Calu3 (cell line): ENCODE measurements at regions not wholly inside any gene's neighbourhood (a gene's known extent, or its start where the extent isn't known, plus 50 kb on each side); places are given as distances from the start of the nearest gene placed in this dataset.

ENCODE experiments used
- BruUV-seq: library from RNA; stranded (reverse); fragments of 400-500 nt; replicated peaks from 2 replicates; lab custom pipeline; 2021; lab: Mats Ljungman, UMichigan
- CTCF ChIA-PET: fragments of 300-600 bp; sonication (Branson Sonifier 250); formaldehyde crosslinking; loops from one replicate; lab custom pipeline; 2022; ENCODE audit warnings: antibody characterized with exemption; lab: Charles Lee
- DNase-seq: peaks from one replicate; pipeline ENCODE4 v3.0.0; 2022
- H3K27ac Mint-ChIP-seq: one replicate; pipeline ENCODE4 v1.8.0; 2022; ENCODE audit warnings: mixed read lengths; ENCODE audit not compliant: unreplicated experiment
- H3K27me3 Mint-ChIP-seq: one replicate; pipeline ENCODE4 v1.8.0; 2022; ENCODE audit warnings: mixed read lengths; ENCODE audit not compliant: unreplicated experiment
- H3K36me3 Mint-ChIP-seq: one replicate; pipeline ENCODE4 v1.8.0; 2022; ENCODE audit warnings: mild to moderate bottlenecking, moderate library complexity, mixed read lengths; ENCODE audit not compliant: insufficient read depth, unreplicated experiment
- H3K4me1 Mint-ChIP-seq: one replicate; pipeline ENCODE4 v1.8.0; 2022; ENCODE audit warnings: mild to moderate bottlenecking, low read depth, mixed read lengths; ENCODE audit not compliant: unreplicated experiment
- H3K4me3 Mint-ChIP-seq: one replicate; pipeline ENCODE4 v1.8.0; 2022; ENCODE audit warnings: mild to moderate bottlenecking, low read depth, moderate library complexity, mixed read lengths; ENCODE audit not compliant: unreplicated experiment
- H3K9me3 Mint-ChIP-seq: one replicate; pipeline ENCODE4 v1.8.0; 2022; ENCODE audit warnings: low read depth, mixed read lengths; ENCODE audit not compliant: unreplicated experiment
- intact Hi-C: fragments of 100-400 bp; cut with micrococcal nuclease; formaldehyde crosslinking; loops from one replicate; pipeline ENCODE4 v1.10.0; 2022; ENCODE audit not compliant: unreplicated experiment
- TF ChIP-seq, protein P1 (sequence below): fragments of 200-600 bp; IDR thresholded peaks from one replicate; pipeline ENCODE4 v1.8.0; 2022; ENCODE audit warnings: antibody characterized with exemption; ENCODE audit not compliant: unreplicated experiment

DNA sequence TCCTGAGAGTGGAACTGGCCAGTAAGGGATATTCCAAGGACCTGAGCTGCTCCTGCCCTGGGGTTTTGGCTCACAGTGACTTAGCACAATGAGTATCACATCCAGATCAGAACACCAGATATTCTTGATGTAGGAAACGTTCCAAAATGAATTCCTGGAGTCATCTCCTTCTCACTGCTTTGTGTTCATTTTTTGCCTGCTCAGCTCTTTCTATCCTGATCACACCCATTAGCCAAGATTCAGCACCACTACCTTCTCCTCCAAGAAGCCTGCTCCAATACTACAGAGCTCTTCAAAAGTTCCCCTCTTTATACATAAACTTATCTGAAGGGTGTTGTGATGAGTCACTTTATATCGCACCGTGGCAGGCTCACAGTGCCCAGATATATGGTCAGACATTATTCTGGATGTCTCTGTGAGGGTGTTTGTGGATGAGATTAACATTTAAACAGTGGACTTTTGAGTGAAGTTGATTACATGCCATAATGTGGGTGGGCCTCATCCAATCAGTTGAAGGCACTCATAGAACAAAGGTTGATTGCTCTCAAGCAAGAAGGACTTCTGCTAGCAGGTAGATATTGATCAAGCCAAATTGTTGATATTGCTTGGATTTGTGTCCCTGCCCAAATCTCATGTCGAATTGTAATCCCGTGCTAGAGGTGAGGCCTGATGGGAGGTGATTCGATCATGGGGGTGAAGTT lies 1155.2 kb upstream of the AUTS2 start:
- no peak for DNase-seq
- CTCF ChIA-PET, result no interaction called here
- intact Hi-C loops, result no loop called here
- H3K27me3 Mint-ChIP-seq, result no peaks in the 10 kb centered on the region
- no peaks in the 10 kb centered on the region for H3K4me1 Mint-ChIP-seq
- TF ChIP-seq, protein P1, sequence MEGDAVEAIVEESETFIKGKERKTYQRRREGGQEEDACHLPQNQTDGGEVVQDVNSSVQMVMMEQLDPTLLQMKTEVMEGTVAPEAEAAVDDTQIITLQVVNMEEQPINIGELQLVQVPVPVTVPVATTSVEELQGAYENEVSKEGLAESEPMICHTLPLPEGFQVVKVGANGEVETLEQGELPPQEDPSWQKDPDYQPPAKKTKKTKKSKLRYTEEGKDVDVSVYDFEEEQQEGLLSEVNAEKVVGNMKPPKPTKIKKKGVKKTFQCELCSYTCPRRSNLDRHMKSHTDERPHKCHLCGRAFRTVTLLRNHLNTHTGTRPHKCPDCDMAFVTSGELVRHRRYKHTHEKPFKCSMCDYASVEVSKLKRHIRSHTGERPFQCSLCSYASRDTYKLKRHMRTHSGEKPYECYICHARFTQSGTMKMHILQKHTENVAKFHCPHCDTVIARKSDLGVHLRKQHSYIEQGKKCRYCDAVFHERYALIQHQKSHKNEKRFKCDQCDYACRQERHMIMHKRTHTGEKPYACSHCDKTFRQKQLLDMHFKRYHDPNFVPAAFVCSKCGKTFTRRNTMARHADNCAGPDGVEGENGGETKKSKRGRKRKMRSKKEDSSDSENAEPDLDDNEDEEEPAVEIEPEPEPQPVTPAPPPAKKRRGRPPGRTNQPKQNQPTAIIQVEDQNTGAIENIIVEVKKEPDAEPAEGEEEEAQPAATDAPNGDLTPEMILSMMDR, result no peak
- no peak overlapping the region for H3K27ac Mint-ChIP-seq
- H3K4me3 Mint-ChIP-seq, result no peak overlapping the region
- peaks cover 12% of the 10 kb centered on the region for H3K9me3 Mint-ChIP-seq
- no peaks in the 10 kb centered on the region for H3K36me3 Mint-ChIP-seq
- BruUV-seq, result no TSS peak

DNA sequence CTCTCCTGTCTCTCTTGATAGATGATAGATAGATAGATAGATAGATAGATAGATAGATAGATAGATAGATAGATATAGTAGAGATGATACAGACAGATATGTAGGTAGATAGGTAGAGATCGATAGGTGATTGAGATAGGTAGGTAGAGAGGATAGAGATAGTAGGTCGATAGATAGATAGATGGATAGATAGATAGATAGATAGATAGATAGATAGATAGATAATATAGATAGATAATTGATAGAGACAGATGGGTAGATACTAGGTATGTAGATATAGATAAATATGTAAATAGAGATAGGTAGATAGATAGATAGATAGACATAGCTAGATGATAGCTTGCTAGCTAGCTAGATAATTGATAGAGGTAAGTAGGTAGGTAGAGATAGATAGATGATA lies 1154.2 kb upstream of the AUTS2 start:
- Mint-ChIP-seq H3K4me3 (no peak overlapping the region), H3K9me3 (peaks cover 18% of the 10 kb centered on the region), H3K27ac (no peak overlapping the region), H3K36me3 (no peaks in the 10 kb centered on the region), H3K4me1 (no peaks in the 10 kb centered on the region), H3K27me3 (no peaks in the 10 kb centered on the region)
- no peak for DNase-seq
- TF ChIP-seq, protein P1, result no peak
- CTCF ChIA-PET, result no interaction called here
- intact Hi-C loops, result no loop called here
- no TSS peak for BruUV-seq

DNA sequence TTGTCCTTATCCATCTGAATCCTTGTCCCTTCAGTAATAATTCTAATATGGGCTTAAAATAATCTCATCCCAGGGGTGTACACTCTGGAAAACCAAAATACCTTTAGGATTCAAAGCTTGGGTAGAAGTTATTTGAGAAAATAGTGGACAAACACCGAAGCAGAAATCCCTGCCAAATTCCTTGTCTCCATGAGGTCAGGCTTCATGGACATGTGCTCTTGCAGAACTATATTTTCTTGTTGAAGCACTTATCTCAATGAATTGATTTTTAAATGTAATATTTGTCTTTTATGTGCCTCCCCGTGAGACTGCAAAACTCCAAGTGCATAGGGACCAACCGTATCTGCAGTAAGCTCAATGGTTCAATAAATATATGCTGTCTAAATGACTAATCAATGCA lies 1153.3 kb upstream of the AUTS2 start:
- CTCF ChIA-PET, result no interaction called here
- intact Hi-C loops, result no loop called here
- no peaks in the 10 kb centered on the region for H3K4me1 Mint-ChIP-seq

DNA sequence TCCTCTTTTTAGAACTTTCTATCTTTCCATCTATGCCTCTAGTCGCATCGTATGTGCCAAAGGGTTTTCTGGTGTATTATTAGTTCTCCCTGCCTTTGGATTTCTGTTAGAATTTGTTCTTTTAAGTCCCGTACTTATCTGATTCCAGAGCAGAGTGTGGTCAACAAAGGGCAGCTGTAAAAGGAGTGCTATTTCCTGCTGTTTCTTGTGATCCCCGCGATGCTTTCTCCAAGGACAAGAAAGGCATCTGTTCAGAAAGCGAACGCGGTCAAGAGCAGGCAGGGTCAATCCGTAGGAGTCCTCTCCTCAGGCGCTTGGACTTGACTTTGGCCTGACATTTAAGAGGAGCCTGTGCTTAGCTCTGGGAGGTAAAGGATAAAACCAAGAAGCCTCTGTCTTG lies 1152.1 kb upstream of the AUTS2 start:
- H3K36me3 Mint-ChIP-seq, result no peaks in the 10 kb centered on the region
- no peak overlapping the region for H3K4me3 Mint-ChIP-seq
- BruUV-seq, result no TSS peak
- CTCF ChIA-PET, result no interaction called here
- no peak for DNase-seq
- peaks cover 25% of the 10 kb centered on the region for H3K9me3 Mint-ChIP-seq
- intact Hi-C loops, result no loop called here
- no peaks in the 10 kb centered on the region for H3K4me1 Mint-ChIP-seq
- H3K27ac Mint-ChIP-seq, result no peak overlapping the region
- TF ChIP-seq, protein P1, result no peak
- no peaks in the 10 kb centered on the region for H3K27me3 Mint-ChIP-seq

More for the DNA sequence above, 1153.3 kb upstream of the AUTS2 start:
- TF ChIP-seq, protein P1, result no peak
- Mint-ChIP-seq H3K36me3 (no peaks in the 10 kb centered on the region), H3K4me3 (no peak overlapping the region), H3K9me3 (peaks cover 23% of the 10 kb centered on the region), H3K27me3 (no peaks in the 10 kb centered on the region), H3K27ac (no peak overlapping the region)
- BruUV-seq, result no TSS peak
- DNase-seq, result no peak
